Ascending aorta (tissue), 2 donors: ENCODE measurements at regions not wholly inside any gene's neighbourhood (a gene's known extent, or its start where the extent isn't known, plus 50 kb on each side); places are given as distances from the start of the nearest gene placed in this dataset.

ENCODE experiments used
- DNase-seq, 2 donors: peaks; one replicate each; pipeline ENCODE4 v3.0.0-alpha.2; 2019; ENCODE audit warnings: low spot score in 2 of 2
- H3K27ac ChIP-seq, 2 donors: fragments of 200-600 bp; sonication (generic); one replicate each; pipeline ENCODE4 v1.5.1; 2016 to 2017; ENCODE audit warnings: mild to moderate bottlenecking in 1 of 2
- H3K27me3 ChIP-seq: fragments of 200-600 bp; sonication (generic); one replicate; pipeline ENCODE4 v1.5.1; 2017
- H3K36me3 ChIP-seq, 2 donors: fragments of 200-600 bp; sonication (generic); one replicate each; pipeline ENCODE4 v1.5.1; 2016
- H3K4me1 ChIP-seq, 2 donors: fragments of 200-600 bp; sonication (generic); one replicate each; pipeline ENCODE4 v1.5.1; 2016 to 2017; ENCODE audit warnings: mild to moderate bottlenecking in 1 of 2
- H3K4me3 ChIP-seq, 2 donors: fragments of 200-600 bp; sonication (generic); one replicate each; pipeline ENCODE4 v1.5.1; 2016 to 2017; ENCODE audit warnings: mild to moderate bottlenecking in 1 of 2
- H3K9me3 ChIP-seq, 2 donors: fragments of 200-600 bp; sonication (generic); one replicate each; pipeline ENCODE4 v1.5.1; 2016
- intact Hi-C: fragments of 100-400 bp; cut with DNase I; formaldehyde crosslinking; loops from one replicate; pipeline ENCODE4 v1.15.1; 2023
- TF ChIP-seq, protein P1 (sequence below), 3 experiments: fragments of 200-600 bp in 2 of 3; fragments of 450-650 bp in 1 of 3; sonication (generic) in 2 of 3; IDR thresholded peaks; one replicate each; pipeline ENCODE4 v1.5.1; 2016 to 2019; ENCODE audit warnings: antibody characterized with exemption in 3 of 3, mild to moderate bottlenecking in 1 of 3, moderate library complexity in 1 of 3

DNA sequence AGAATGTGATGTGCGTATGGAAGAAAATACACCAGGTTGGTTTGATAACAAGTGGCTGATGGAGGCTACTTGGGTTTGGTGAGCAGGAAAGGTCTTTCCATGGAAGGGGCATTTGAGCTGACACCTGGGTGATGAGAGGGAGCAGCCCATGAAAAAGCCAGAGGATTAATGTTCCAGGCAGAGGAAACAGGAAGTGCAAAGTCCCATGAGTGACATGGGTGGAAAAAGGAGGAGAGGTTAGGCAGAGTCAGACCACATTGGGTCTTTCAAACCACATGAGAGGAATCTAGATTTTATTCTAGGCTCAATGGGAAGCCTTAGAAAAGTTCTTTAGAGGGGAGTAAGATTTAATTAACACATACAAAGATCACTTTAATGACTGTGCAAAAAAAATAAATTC is 195.7 kb downstream of the LRATD1 start:
- Histone ChIP-seq H3K4me1 (no peaks in the 10 kb centered on the region), H3K4me3 (no peak overlapping the region), H3K36me3 (no peaks in the 10 kb centered on the region), H3K9me3 (no peaks in the 10 kb centered on the region), H3K27ac (no peak overlapping the region), H3K27me3 (no peaks in the 10 kb centered on the region)
- TF ChIP-seq, protein P1, sequence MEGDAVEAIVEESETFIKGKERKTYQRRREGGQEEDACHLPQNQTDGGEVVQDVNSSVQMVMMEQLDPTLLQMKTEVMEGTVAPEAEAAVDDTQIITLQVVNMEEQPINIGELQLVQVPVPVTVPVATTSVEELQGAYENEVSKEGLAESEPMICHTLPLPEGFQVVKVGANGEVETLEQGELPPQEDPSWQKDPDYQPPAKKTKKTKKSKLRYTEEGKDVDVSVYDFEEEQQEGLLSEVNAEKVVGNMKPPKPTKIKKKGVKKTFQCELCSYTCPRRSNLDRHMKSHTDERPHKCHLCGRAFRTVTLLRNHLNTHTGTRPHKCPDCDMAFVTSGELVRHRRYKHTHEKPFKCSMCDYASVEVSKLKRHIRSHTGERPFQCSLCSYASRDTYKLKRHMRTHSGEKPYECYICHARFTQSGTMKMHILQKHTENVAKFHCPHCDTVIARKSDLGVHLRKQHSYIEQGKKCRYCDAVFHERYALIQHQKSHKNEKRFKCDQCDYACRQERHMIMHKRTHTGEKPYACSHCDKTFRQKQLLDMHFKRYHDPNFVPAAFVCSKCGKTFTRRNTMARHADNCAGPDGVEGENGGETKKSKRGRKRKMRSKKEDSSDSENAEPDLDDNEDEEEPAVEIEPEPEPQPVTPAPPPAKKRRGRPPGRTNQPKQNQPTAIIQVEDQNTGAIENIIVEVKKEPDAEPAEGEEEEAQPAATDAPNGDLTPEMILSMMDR (IDR thresholded peaks at IDR 0.05): no peak
- intact Hi-C loops: no loop called here
- no peak for DNase-seq

DNA sequence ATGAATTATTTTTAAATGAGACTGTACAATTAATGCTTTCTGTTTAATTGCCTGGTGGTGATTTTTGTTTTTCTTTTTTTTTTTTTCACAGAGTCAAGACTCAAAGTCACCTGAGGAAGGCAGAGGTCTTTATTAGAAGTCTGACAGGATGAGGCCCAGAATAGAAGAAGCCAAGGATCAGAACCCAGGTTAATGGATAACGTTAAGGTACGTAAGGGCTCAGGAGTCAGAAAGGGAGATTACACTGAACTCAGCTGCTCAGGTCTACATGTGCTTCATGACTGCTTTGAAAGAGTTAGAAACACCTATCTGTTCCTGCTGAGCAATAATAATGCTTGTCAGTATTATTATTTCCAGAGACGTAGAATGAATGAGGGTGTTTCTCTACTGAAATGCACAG is 196.5 kb downstream of the LRATD1 start:
- intact Hi-C loops: no loop called here
- TF ChIP-seq, protein P1 (IDR thresholded peaks at IDR 0.05): no peak
- Histone ChIP-seq H3K27me3 (no peaks in the 10 kb centered on the region), H3K4me1 (no peaks in the 10 kb centered on the region), H3K9me3 (no peaks in the 10 kb centered on the region), H3K27ac (no peak overlapping the region), H3K36me3 (no peaks in the 10 kb centered on the region), H3K4me3 (no peak overlapping the region)
- no peak for DNase-seq

DNA sequence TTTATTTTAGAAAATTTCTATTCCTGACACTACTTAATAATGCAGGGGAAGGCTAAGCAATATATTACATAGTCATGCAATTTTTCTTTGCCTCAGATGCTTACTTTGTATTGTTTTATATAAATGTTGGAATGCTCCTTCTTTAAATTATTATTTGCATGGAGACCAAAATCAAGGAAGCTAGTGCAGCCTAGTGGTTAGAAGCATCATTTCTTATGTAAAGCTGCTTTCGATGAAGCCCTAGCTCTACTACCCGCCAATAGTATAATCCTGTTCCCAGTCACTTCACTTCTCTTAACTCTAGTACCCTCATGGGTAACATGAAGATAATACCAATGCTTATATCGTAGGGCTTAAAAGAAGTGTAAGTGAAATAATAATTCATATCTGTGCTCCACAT is 198.9 kb downstream of the LRATD1 start:
- H3K9me3 ChIP-seq: no peaks in the 10 kb centered on the region
- H3K27me3 ChIP-seq: no peaks in the 10 kb centered on the region
- no peak for DNase-seq
- no peaks in the 10 kb centered on the region for H3K36me3 ChIP-seq
- TF ChIP-seq, protein P1 (IDR thresholded peaks at IDR 0.05): no peak
- H3K4me1 ChIP-seq: no peaks in the 10 kb centered on the region
- H3K4me3 ChIP-seq: no peak overlapping the region
- no peak overlapping the region for H3K27ac ChIP-seq
- intact Hi-C loops: no loop called here

DNA sequence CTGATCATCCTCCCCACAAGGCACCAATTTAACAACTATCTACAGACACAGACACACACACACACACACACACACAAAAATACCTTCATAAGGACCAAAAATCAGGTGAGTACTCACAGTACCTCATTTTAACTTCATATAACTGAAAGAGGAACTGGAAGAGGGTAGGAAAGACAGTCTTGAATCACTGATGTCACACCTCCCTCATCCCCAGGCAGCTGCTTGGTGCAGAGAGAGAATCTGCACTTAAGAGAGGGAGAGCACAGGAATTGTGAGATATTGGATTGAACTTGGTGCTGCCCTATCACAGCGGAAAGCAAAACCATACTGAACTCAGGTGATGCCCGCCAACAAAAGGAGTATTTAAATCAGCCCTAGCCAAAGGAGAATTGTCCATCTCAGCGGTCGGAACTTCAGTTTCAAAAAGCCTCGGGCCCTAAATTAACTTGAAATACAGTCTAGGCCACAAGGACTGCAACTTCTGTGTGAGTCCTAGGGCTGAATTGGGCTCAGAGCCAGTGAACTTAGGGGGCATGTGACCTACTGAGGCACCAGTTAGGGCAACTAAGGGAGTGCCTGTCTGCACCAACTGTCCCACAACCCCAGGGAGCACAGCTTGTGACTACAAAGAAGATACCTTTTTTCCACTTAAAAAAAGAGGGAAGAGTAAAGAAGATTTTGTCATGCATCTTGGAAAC is 211.1 kb downstream of the LRATD1 start:
- Histone ChIP-seq H3K9me3 (no peaks in the 10 kb centered on the region), H3K36me3 (no peaks in the 10 kb centered on the region), H3K4me3 (no peak overlapping the region), H3K4me1 (no peaks in the 10 kb centered on the region), H3K27ac (no peak overlapping the region), H3K27me3 (no peaks in the 10 kb centered on the region)
- TF ChIP-seq, protein P1 (IDR thresholded peaks at IDR 0.05): no peak
- DNase-seq: no peak
- intact Hi-C loops: no loop called here

DNA sequence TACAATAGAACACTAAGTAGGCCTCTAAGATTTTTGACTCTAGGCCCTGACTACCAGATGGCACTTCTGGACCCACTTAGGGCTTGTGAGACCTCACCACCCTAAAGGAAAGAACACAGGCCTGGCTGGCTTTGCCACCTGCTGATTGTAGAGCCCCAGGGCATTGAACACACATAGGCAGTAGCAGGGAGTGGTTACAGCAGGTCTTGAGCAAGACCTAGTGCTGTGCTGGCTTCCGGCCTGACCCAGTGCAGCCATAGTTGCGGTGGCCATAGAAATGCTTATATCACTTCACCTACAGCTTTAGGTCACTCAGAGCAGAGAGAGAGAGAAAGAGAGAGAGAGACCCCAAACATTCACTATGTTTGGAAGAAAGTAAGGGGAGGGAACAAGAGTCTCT is 223.2 kb downstream of the LRATD1 start:
- no peaks in the 10 kb centered on the region for H3K27me3 ChIP-seq
- no peak for DNase-seq
- TF ChIP-seq, protein P1 (IDR thresholded peaks at IDR 0.05): no peak
- no peaks in the 10 kb centered on the region for H3K36me3 ChIP-seq
- H3K4me3 ChIP-seq: no peak overlapping the region
- H3K27ac ChIP-seq: no peak overlapping the region
- intact Hi-C loops: no loop called here
- H3K4me1 ChIP-seq: no peaks in the 10 kb centered on the region
- no peaks in the 10 kb centered on the region for H3K9me3 ChIP-seq

DNA sequence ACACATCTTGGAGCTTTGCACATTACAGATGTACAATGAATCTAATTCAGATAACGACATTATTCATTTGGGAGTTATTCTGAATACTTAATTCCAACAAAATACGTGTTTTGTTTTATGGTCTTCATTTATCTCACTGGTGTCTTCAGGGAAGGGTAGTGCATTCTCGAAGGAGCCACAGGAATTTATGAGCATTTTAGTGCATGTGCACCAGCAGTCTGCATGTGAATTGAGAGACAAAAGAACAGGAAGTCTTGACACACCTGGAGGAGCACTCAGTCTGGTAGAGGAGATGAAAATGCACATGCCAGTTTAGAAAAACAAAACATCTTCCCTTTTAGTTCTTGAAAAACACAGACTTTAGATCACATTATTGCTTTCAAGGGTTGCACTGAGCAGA is 228.7 kb downstream of the LRATD1 start:
- H3K9me3 ChIP-seq: no peaks in the 10 kb centered on the region
- no peak overlapping the region for H3K27ac ChIP-seq
- H3K4me1 ChIP-seq: no peaks in the 10 kb centered on the region
- no peak for DNase-seq
- no peaks in the 10 kb centered on the region for H3K36me3 ChIP-seq
- H3K27me3 ChIP-seq: no peaks in the 10 kb centered on the region
- H3K4me3 ChIP-seq: no peak overlapping the region
- intact Hi-C loops: no loop called here
- TF ChIP-seq, protein P1 (IDR thresholded peaks at IDR 0.05): no peak
